ENCODE measurements at regions not wholly inside any gene's neighbourhood (a gene's known extent, or its start where the extent isn't known, plus 50 kb on each side); places are given as distances from the start of the nearest gene placed in this dataset.

GRCh38 chr2:220585241-220585640 is 957.8 kb downstream of the SLC4A3 start:
- no peaks in the 10 kb centered on the region for H3K36me3 ChIP-seq
- 59 to 66% methylated on average over 2 of the region's 2 CpGs for WGBS, 2 donors
- ATAC-seq, result no peak
- no peak overlapping the region for H3K27ac ChIP-seq
- H3K27me3 ChIP-seq, result no peaks in the 10 kb centered on the region
- TF ChIP-seq CTCF (IDR thresholded peaks at IDR 0.05), result no peak
- no peak for DNase-seq
- intact Hi-C loops (cut with DNase I), result no loop called here
- no peak overlapping the region for H3K4me3 ChIP-seq
- H3K4me1 ChIP-seq, result no peaks in the 10 kb centered on the region
- H3K9me3 ChIP-seq, result no peaks in the 10 kb centered on the region

GRCh38 chr2:220586980-220587530 is 959.6 kb downstream of the SLC4A3 start:
- TF ChIP-seq CTCF (IDR thresholded peaks at IDR 0.05), result no peak
- ATAC-seq (peak in 1 of 8 donors; percentile 38), DNase-seq (no peak)
- H3K36me3 ChIP-seq, result no peaks in the 10 kb centered on the region
- 71 to 73% methylated on average over 5 of the region's 5 CpGs for WGBS, 2 donors
- no peaks in the 10 kb centered on the region for H3K4me1 ChIP-seq
- H3K9me3 ChIP-seq, result no peaks in the 10 kb centered on the region
- H3K27me3 ChIP-seq, result no peaks in the 10 kb centered on the region
- H3K4me3 ChIP-seq, result no peak overlapping the region
- intact Hi-C loops (cut with DNase I), result no loop called here
- H3K27ac ChIP-seq, result no peak overlapping the region

GRCh38 chr2:220588148-220588547 is 960.7 kb downstream of the SLC4A3 start:
- ATAC-seq (no peak), DNase-seq (no peak)
- Histone ChIP-seq H3K27ac (no peak overlapping the region), H3K36me3 (no peaks in the 10 kb centered on the region), H3K27me3 (no peaks in the 10 kb centered on the region), H3K9me3 (no peaks in the 10 kb centered on the region), H3K4me3 (no peak overlapping the region), H3K4me1 (no peaks in the 10 kb centered on the region)
- TF ChIP-seq CTCF (IDR thresholded peaks at IDR 0.05), result no peak
- whole genome bisulfite sequencing, 2 donors, result 85 to 93% methylated on average over 5 of the region's 5 CpGs
- intact Hi-C loops (cut with DNase I), result no loop called here

- no peak overlapping the region for H3K27ac ChIP-seq
- ATAC-seq (no peak), DNase-seq (no peak)
- H3K36me3 ChIP-seq, result no peaks in the 10 kb centered on the region
- no peak for TF ChIP-seq CTCF (IDR thresholded peaks at IDR 0.05)
- intact Hi-C loops (cut with DNase I), result no loop called here
- H3K4me3 ChIP-seq, result no peak overlapping the region
- no peaks in the 10 kb centered on the region for H3K27me3 ChIP-seq
- no peaks in the 10 kb centered on the region for H3K9me3 ChIP-seq
- 86 to 90% methylated on average over 1 of the region's 1 CpG for WGBS, 2 donors
- no peaks in the 10 kb centered on the region for H3K4me1 ChIP-seq
Measured at GRCh38 chr2:220590476-220590875, 963.0 kb downstream of the SLC4A3 start.

Measured in heart right ventricle (tissue), 16 donors.